Parathyroid adenoma (tissue), 2 donors: ENCODE measurements at regions not wholly inside any gene's neighbourhood (a gene's known extent, or its start where the extent isn't known, plus 50 kb on each side); places are given as distances from the start of the nearest gene placed in this dataset.

Source experiments
- H2AFZ ChIP-seq: fragments of 300-600 bp; sonication (generic); one replicate; pipeline ENCODE4 v1.7.0; 2017; ENCODE audit warnings: antibody characterized with exemption, mild to moderate bottlenecking
- H3K27ac ChIP-seq: fragments of 300-600 bp; sonication (generic); one replicate; pipeline ENCODE4 v1.7.0; 2017
- H3K27me3 ChIP-seq: fragments of 300-600 bp; sonication (generic); one replicate; pipeline ENCODE4 v1.7.0; 2017; ENCODE audit warnings: low read length; ENCODE audit not compliant: control insufficient read depth, insufficient read depth
- H3K36me3 ChIP-seq: fragments of 300-600 bp; sonication (generic); one replicate; pipeline ENCODE4 v1.7.0; 2017; ENCODE audit warnings: low read length; ENCODE audit not compliant: control insufficient read depth, insufficient read depth
- H3K4me1 ChIP-seq: fragments of 300-600 bp; sonication (generic); one replicate; pipeline ENCODE4 v1.7.0; 2017; ENCODE audit warnings: control low read depth
- H3K4me2 ChIP-seq: fragments of 300-600 bp; sonication (generic); one replicate; pipeline ENCODE4 v1.7.0; 2017; ENCODE audit warnings: low read length
- H3K4me3 ChIP-seq: fragments of 300-600 bp; sonication (generic); one replicate; pipeline ENCODE4 v1.7.0; 2017; ENCODE audit warnings: low read depth, low read length
- H3K79me2 ChIP-seq: fragments of 300-600 bp; sonication (generic); one replicate; pipeline ENCODE4 v1.7.0; 2017; ENCODE audit warnings: control low read depth
- H3K9ac ChIP-seq: fragments of 300-600 bp; sonication (generic); one replicate; pipeline ENCODE4 v1.7.0; 2017; ENCODE audit warnings: mild to moderate bottlenecking
- H3K9me3 ChIP-seq: fragments of 300-600 bp; sonication (generic); one replicate; pipeline ENCODE4 v1.7.0; 2017; ENCODE audit warnings: low read length; ENCODE audit not compliant: control insufficient read depth
- TF ChIP-seq, protein P1 (sequence below): fragments of 300-600 bp; sonication (generic); IDR thresholded peaks from one replicate; pipeline ENCODE4 v1.7.0; 2017; ENCODE audit warnings: antibody characterized with exemption, mild to moderate bottlenecking
- donor health status: primary hyperparathyroidism.

DNA sequence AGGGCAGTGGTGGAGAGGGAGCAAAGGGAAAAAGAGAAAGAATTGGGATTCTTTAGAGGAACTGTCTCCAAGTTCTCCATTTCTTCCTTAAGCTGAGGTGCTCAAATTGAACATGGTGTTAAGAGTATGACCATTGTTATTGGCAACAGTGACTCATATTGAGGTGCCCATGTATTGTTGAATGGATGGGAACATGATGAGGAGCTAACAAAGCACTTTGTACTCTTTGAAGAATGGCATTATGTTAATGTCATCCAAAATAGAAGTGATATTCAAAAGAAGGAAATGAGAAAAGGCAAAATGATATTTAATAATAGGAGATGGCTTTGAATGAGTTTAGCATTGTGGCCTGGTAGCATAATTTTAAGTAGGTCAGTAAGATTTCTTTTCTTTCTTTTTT, 261.1 kb downstream of the QKI start:
- Histone ChIP-seq H3K27me3 (no peaks in the 10 kb centered on the region), H3K79me2 (no peaks in the 10 kb centered on the region), H3K4me1 (no peaks in the 10 kb centered on the region), H3K27ac (no peak overlapping the region), H3K4me3 (no peak overlapping the region), H3K4me2 (no peak overlapping the region), H3K36me3 (no peaks in the 10 kb centered on the region), H3K9me3 (no peaks in the 10 kb centered on the region), H2AFZ (no peak overlapping the region), H3K9ac (no peak overlapping the region)
- TF ChIP-seq, protein P1, sequence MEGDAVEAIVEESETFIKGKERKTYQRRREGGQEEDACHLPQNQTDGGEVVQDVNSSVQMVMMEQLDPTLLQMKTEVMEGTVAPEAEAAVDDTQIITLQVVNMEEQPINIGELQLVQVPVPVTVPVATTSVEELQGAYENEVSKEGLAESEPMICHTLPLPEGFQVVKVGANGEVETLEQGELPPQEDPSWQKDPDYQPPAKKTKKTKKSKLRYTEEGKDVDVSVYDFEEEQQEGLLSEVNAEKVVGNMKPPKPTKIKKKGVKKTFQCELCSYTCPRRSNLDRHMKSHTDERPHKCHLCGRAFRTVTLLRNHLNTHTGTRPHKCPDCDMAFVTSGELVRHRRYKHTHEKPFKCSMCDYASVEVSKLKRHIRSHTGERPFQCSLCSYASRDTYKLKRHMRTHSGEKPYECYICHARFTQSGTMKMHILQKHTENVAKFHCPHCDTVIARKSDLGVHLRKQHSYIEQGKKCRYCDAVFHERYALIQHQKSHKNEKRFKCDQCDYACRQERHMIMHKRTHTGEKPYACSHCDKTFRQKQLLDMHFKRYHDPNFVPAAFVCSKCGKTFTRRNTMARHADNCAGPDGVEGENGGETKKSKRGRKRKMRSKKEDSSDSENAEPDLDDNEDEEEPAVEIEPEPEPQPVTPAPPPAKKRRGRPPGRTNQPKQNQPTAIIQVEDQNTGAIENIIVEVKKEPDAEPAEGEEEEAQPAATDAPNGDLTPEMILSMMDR: no peak

DNA sequence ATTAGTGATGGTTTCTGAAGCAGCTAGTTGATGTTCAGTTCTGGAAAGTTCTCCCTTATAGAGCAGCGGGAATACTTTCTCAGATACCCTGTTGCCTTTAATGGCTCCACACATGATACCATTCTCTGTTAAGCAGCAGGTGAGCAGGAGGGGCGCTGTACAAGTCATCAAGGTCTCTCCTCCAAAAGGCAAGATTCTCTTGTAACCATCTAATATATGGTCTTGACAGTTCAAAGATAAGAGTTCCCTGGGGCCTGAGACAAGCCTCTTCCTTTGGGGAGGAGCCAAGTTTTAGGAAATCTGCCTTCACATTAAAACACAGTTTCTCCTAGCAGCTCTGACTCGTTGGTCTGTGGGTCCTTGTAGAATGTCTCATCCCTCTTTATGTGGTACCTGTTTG, 258.2 kb downstream of the QKI start:
- no peak overlapping the region for H2AFZ ChIP-seq
- no peaks in the 10 kb centered on the region for H3K36me3 ChIP-seq
- H3K4me1 ChIP-seq: no peaks in the 10 kb centered on the region
- H3K27me3 ChIP-seq: no peaks in the 10 kb centered on the region
- H3K4me3 ChIP-seq: no peak overlapping the region
- H3K9ac ChIP-seq: no peak overlapping the region
- H3K9me3 ChIP-seq: no peaks in the 10 kb centered on the region
- no peaks in the 10 kb centered on the region for H3K79me2 ChIP-seq
- no peak overlapping the region for H3K4me2 ChIP-seq
- H3K27ac ChIP-seq: no peak overlapping the region
- TF ChIP-seq, protein P1: no peak

DNA sequence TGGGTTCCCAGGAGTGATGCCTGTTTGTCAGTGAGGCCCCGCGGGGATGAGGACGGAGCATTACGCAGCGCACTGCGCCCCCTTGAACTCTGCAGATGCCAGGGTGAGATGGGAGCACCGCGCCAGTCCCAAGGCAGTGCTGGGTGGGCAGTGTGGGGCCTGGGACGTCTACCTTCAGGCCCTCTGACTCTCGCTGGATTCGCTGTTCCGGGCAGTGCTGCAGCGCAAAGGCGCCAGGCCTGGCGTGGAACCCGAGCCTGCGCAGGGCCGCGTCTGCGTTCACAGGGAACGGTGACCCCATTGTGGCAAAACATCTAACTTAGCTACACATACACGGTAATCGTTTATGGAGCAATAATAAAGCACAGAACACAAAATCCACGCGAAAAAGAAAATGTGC, 257.3 kb downstream of the QKI start:
- no peak overlapping the region for H3K4me2 ChIP-seq
- H3K9me3 ChIP-seq: no peaks in the 10 kb centered on the region
- H3K4me1 ChIP-seq: no peaks in the 10 kb centered on the region
- H3K79me2 ChIP-seq: no peaks in the 10 kb centered on the region
- TF ChIP-seq, protein P1: no peak
- H3K27me3 ChIP-seq: no peaks in the 10 kb centered on the region
- no peak overlapping the region for H3K4me3 ChIP-seq
- H3K27ac ChIP-seq: no peak overlapping the region
- H3K36me3 ChIP-seq: no peaks in the 10 kb centered on the region
- no peak overlapping the region for H3K9ac ChIP-seq
- H2AFZ ChIP-seq: no peak overlapping the region

DNA sequence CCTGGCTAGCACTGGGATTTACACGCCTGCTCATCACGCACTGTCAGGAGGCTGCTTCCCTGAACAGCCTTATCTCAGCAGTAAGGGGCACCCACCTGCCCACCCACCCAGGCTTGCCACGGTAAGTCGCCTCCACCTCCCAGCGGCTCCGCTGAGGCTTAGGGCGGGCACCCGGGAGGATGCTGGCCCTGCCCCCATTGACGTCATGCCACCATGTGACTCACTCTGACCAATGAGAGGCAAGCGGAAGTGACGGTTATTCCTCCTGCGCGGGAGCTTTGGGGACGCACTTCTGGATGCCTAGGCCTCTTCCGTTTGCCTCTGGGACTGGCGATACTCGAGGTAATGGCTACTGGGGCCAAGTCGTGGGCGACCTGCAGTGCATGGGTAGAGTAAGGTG, 256.8 kb downstream of the QKI start:
- Histone ChIP-seq H3K36me3 (no peaks in the 10 kb centered on the region), H3K9me3 (no peaks in the 10 kb centered on the region), H3K27me3 (no peaks in the 10 kb centered on the region), H3K27ac (no peak overlapping the region), H3K9ac (no peak overlapping the region), H3K4me1 (no peaks in the 10 kb centered on the region), H3K4me2 (no peak overlapping the region), H3K79me2 (no peaks in the 10 kb centered on the region), H2AFZ (no peak overlapping the region), H3K4me3 (no peak overlapping the region)
- TF ChIP-seq, protein P1: no peak

DNA sequence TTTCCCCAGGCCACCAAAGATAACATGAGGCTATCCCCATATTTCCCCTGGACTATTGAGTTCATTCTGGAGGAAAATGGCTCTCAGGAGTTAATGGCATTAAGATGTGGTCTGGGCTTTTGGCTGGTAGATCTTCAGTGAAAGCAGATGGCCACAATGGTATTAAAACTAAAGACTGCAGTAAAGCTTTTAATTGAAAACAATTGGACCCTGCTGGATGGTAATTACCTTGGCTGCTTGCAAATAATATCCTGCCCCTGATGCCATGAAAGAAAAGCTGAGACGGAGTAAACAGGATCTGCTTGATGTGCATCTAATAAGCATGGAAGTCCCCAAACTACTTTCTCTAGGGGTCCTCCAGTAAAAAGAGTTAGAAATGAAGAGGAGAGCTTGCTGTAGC, 255.8 kb downstream of the QKI start:
- H3K4me2 ChIP-seq: no peak overlapping the region
- no peaks in the 10 kb centered on the region for H3K36me3 ChIP-seq
- H3K27me3 ChIP-seq: no peaks in the 10 kb centered on the region
- no peaks in the 10 kb centered on the region for H3K4me1 ChIP-seq
- no peaks in the 10 kb centered on the region for H3K9me3 ChIP-seq
- no peaks in the 10 kb centered on the region for H3K79me2 ChIP-seq
- H3K9ac ChIP-seq: no peak overlapping the region
- H2AFZ ChIP-seq: no peak overlapping the region
- H3K27ac ChIP-seq: no peak overlapping the region
- H3K4me3 ChIP-seq: no peak overlapping the region
- TF ChIP-seq, protein P1: no peak
